SJCRH30 (cell line): ENCODE measurements at regions not wholly inside any gene's neighbourhood (a gene's known extent, or its start where the extent isn't known, plus 50 kb on each side); places are given as distances from the start of the nearest gene placed in this dataset.
"Not testable (repeated sequence)": the region's sequence is repeated elsewhere in the genome, so short reads cannot be mapped to it uniquely, and the experiment has no call there.

Experiments
- DNase-seq, 2 experiments: peaks; one replicate each; pipeline ENCODE4 v3.0.0-alpha.2; 2015 to 2020
- H3K27ac ChIP-seq: fragments of 250-450 bp; sonication (Bioruptor Pico); 2 replicates; pipeline ENCODE4 v1.5.1; 2020; ENCODE audit warnings: mild to moderate bottlenecking, moderate library complexity
- H3K27me3 ChIP-seq: fragments of 250-450 bp; sonication (Bioruptor Pico); 2 replicates; pipeline ENCODE4 v1.5.1; 2020; ENCODE audit warnings: mild to moderate bottlenecking, moderate library complexity
- H3K36me3 ChIP-seq: fragments of 250-450 bp; sonication (Bioruptor Pico); 2 replicates; pipeline ENCODE4 v1.5.1; 2020; ENCODE audit warnings: mild to moderate bottlenecking, moderate library complexity
- H3K4me1 ChIP-seq: fragments of 250-450 bp; sonication (Bioruptor Pico); 2 replicates; pipeline ENCODE4 v1.5.1; 2020; ENCODE audit warnings: mild to moderate bottlenecking, moderate library complexity
- H3K4me3 ChIP-seq: fragments of 250-450 bp; sonication (Bioruptor Pico); 2 replicates; pipeline ENCODE4 v1.5.1; 2020; ENCODE audit warnings: mild to moderate bottlenecking, moderate library complexity
- H3K9me3 ChIP-seq: fragments of 250-450 bp; sonication (Bioruptor Pico); replicated peaks from 2 replicates; pipeline ENCODE4 v1.5.1; 2020; ENCODE audit warnings: mild to moderate bottlenecking, moderate library complexity

DNA sequence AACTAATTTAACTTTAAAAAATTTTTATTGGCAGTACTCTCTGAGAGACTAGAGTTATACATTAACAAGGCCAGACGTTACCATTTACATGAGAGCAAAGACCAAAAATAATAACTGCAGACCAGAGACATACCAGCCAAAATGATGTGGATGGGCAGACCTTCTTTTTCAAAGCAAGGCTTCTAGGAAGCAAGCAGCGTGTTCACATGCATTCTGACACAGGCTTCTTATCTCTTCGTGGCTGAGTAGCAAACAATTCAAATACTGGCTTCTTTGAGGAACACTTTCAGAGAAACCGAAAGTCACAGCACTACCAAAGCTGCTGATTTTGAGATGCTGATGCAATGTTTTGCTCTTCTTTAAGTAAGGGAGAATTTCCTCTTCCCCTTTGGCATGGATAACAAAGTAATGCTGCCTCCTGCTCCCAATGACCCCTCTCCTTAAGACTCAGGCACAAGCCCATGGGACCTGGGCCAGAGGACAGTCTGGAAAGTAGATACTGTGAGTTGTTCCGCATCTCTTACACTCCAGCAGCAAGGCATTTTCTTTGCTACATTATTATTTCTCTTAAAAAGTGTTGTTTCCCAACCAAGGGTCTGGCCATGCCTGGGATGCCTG, 181.9 kb downstream of the MREG start:
- no peak overlapping the region for H3K4me3 ChIP-seq
- no peaks in the 10 kb centered on the region for H3K36me3 ChIP-seq
- no peaks in the 10 kb centered on the region for H3K27me3 ChIP-seq
- no peaks in the 10 kb centered on the region; the same call in 1 of the 2 replicates for H3K9me3 ChIP-seq
- peaks cover 29% of the 10 kb centered on the region for H3K4me1 ChIP-seq
- no peak for DNase-seq
- H3K27ac ChIP-seq: no peak overlapping the region

DNA sequence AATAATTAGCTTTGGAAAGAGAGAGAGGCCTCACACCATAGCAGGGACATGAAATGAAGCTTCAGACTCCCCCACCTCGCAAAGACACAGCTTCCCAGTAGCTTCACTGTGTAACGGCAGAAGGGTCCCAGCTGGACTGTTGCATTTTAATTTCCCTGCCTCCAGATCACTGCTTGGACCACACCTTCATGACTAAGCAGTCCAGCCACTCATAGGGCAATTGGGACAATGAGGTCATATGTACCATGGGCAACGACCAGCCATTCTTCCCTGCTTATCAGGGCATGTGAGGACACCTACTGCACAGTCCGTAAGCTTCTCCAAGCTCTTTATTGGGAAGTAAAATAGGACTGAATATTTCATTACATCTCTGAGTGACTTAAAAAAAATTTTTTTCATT, 183.0 kb downstream of the MREG start:
- peaks cover 27% of the 10 kb centered on the region for H3K4me1 ChIP-seq
- no peaks in the 10 kb centered on the region for H3K27me3 ChIP-seq
- H3K9me3 ChIP-seq: no peaks in the 10 kb centered on the region; the same call in 1 of the 2 replicates
- DNase-seq: no peak
- H3K4me3 ChIP-seq: no peak overlapping the region
- no peaks in the 10 kb centered on the region for H3K36me3 ChIP-seq
- H3K27ac ChIP-seq: no peak overlapping the region

DNA sequence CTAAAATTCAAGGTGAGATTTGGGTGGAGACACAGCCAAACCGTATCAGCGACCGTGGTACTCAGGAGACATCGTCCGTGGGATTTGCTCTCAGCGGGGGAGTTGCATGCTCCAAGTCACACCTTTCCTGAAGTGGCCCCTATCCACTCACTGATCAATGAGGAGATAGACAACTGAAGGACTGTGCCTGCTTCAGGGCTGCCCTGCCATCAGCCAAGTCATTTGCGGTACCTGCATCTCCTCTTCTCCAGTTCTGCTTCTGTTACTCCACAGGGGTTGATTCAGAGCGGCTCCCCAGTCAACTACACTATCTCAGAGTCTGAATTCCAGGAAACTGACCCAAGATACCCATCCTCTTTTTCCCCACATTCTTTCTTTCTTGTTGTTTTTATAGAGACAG, 184.1 kb downstream of the MREG start:
- H3K9me3 ChIP-seq: no peaks in the 10 kb centered on the region; the same call in 1 of the 2 replicates
- no peak overlapping the region for H3K4me3 ChIP-seq
- H3K27me3 ChIP-seq: no peaks in the 10 kb centered on the region
- H3K36me3 ChIP-seq: no peaks in the 10 kb centered on the region
- DNase-seq: no peak
- H3K27ac ChIP-seq: no peak overlapping the region
- peaks cover 23% of the 10 kb centered on the region for H3K4me1 ChIP-seq

DNA sequence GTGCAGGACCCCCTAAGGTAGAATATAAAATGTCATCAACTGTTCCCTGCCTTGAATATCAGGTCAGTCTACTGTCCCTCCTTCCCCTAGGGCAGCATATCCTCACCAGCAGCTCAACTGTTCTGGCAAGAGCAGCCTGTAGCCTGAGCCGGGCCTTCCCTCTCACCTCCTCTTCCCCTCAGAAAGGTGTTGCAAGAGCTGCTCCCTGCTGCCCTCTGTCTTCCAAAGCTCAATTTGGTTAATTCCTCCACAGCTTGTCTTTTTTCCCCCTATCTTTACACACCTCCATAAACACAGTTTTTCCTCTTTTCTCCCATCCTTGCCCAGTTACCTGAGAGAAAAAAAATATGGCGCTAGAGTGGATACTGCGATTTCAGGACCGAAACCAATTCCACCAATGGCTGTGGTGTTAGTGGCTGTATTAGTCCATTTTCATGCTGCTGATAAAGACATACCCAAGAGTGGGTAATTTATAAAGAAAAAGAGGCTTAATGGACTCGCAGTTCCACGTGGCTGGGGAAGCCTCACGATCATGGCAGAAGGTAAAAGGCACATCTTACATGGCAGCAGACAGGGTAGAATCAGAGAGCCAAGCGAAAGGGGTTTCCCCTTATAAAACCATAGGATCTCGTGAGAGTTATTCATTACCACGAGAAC, 184.7 kb downstream of the MREG start:
- peaks cover 19% of the 10 kb centered on the region for H3K4me1 ChIP-seq
- DNase-seq: peak; percentile 53 to 68
- no peaks in the 10 kb centered on the region; the same call in 1 of the 2 replicates for H3K9me3 ChIP-seq
- no peak overlapping the region for H3K4me3 ChIP-seq
- no peak overlapping the region for H3K27ac ChIP-seq
- no peaks in the 10 kb centered on the region for H3K27me3 ChIP-seq
- no peaks in the 10 kb centered on the region for H3K36me3 ChIP-seq

DNA sequence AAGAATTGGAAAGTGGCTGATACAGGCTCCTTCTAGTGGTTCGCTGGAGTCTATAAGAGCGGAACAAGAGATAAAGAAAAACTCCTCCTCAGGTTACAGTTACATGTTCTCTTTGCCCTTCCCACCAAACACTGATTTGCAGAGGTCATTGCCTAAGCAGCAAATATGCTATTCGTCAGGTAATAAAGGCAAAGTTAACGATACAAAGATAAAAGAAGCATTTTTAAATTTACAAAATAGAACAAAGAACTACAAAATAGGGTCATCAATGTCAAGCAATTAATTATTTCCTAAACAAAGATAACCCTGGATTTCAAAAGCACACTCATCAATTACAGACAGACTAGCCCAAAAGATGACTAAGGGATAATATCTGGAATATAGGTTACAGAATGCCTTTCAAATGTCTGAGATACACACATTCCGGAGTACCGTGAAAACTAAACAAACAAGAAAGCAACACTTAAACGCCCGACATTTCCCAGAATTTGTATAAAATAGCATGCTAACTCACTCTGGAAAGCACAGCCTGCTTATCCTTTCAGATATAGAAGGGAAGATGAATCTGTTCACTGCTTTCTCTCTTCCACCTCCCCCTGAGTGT, 186.4 kb downstream of the MREG start:
- no peaks in the 10 kb centered on the region for H3K27me3 ChIP-seq
- H3K4me1 ChIP-seq: peaks cover 9% of the 10 kb centered on the region; the same call in 1 of the 2 replicates
- no peaks in the 10 kb centered on the region; the same call in none of the 2 replicates for H3K9me3 ChIP-seq
- peak overlapping the region; percentile 18; the same call in 1 of the 2 replicates for H3K27ac ChIP-seq
- no peaks in the 10 kb centered on the region for H3K36me3 ChIP-seq
- peak in 1 of 2 experiments; percentile 42 for DNase-seq
- peak overlapping the region; percentile 23 for H3K4me3 ChIP-seq

DNA sequence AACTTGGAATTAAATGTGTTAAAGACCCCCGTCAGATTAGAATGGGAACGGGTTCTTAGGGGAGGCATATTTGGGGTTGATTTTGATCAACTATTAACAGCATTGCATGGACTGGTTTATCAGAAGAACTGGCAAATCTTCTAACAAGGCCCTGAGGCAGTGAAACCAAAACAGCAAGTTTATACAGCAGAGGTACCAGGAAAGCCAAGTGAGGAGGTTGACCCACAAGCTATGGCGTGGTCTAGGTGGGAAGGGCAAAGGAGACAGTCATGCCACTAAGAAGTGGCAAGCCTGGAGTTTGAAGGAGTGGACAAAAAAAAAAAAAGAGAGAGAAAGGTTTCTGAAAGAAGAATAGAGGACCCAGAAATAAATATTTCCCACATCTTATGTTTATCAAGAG, 187.0 kb downstream of the MREG start:
- Histone ChIP-seq H3K9me3 (no peaks in the 10 kb centered on the region; the same call in none of the 2 replicates), H3K27me3 (no peaks in the 10 kb centered on the region), H3K27ac (peak overlapping the region; percentile 18; the same call in 1 of the 2 replicates), H3K4me1 (peaks cover 9% of the 10 kb centered on the region; the same call in 1 of the 2 replicates), H3K36me3 (no peaks in the 10 kb centered on the region), H3K4me3 (peak overlapping the region; percentile 23)
- DNase-seq: peak in 1 of 2 experiments; percentile 27

DNA sequence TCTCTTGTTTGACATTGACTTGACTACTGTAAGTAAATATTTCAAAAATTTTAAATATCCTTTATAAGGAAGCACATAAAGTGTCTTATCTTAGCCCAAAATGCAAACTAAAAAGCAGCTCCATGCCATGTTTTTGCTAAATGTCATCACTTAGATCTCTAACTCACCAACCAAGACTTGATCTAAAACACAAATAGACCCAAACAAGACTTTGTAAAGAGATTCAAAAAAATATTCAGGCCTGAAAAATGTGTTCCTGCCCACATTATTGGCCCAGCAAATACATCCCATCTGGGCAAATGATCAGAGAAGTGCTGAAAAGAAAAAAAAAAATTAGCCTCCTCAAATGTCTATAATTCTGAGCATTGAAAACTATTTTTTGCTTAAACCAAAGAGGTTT, 187.6 kb downstream of the MREG start:
- Histone ChIP-seq H3K9me3 (no peaks in the 10 kb centered on the region; the same call in none of the 2 replicates), H3K27ac (no peak overlapping the region), H3K27me3 (no peaks in the 10 kb centered on the region), H3K4me3 (no peak overlapping the region), H3K4me1 (peaks cover 9% of the 10 kb centered on the region; the same call in 1 of the 2 replicates), H3K36me3 (no peaks in the 10 kb centered on the region)
- no peak for DNase-seq

DNA sequence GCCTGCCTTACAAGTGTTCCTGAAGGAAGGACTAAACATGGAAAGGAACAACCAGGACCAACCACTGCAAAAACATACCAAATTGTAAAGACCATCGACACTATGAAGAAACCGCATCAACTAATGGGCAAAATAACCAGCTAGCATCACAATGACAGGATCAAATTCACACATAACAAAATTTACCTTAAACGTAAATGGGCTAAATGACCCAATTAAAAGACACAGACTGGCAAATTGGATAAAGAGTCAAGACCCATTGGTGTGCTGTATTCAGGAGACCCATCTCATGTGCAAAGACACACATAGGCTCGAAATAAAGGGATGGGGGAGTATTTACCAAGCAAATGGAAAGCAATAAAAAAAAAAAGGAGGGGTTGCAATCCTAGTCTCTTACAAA, 192.1 kb downstream of the MREG start:
- DNase-seq, H3K27ac ChIP-seq, H3K4me3 ChIP-seq, H3K36me3 ChIP-seq, H3K4me1 ChIP-seq, H3K27me3 ChIP-seq, H3K9me3 ChIP-seq: not testable (repeated sequence)

DNA sequence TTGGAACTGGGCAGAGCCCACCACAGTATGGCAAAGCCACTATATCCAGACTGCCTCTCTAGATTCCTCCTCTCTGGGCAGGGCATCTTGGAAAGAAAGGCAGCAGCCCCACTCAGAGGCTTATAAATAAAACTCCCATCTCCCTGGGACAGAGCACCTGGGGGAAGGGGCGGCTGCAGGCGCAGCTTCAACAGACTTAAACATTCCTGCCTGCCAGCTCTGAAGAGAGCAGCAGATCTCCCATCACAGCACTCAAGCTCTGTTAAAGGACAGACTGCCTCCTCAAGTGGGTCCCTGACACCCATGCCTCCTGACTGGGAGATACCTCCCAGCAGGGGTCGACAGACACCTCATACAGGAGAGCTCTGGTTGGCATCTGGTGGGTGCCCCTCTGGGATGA, 193.6 kb downstream of the MREG start:
- H3K27ac ChIP-seq, H3K9me3 ChIP-seq, DNase-seq, H3K36me3 ChIP-seq, H3K4me3 ChIP-seq, H3K4me1 ChIP-seq, H3K27me3 ChIP-seq: not testable (repeated sequence)

DNA sequence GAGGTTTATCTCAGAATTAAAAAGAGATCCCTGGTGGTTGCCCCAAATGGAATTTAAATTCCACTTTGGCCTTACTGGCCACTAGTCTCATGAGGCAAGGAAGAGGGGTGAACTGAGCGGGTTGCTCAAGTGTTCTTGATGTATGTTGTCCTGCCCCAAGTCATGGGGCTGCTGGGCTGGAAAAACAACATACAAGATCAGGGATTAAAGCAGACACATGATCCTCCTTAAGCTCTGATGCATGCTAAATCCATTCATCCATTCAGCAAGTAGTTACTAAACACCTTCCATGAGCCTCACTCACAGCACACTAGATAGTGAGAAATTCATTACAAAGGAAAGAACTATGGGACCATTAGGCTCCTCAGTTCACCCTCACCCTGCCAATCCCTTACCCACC, 196.3 kb downstream of the MREG start:
- Histone ChIP-seq H3K36me3 (no peaks in the 10 kb centered on the region), H3K27me3 (no peaks in the 10 kb centered on the region), H3K4me3 (no peak overlapping the region), H3K27ac (no peak overlapping the region), H3K9me3 (no peaks in the 10 kb centered on the region; the same call in 1 of the 2 replicates), H3K4me1 (peaks cover 3% of the 10 kb centered on the region; the same call in 1 of the 2 replicates)
- no peak for DNase-seq

DNA sequence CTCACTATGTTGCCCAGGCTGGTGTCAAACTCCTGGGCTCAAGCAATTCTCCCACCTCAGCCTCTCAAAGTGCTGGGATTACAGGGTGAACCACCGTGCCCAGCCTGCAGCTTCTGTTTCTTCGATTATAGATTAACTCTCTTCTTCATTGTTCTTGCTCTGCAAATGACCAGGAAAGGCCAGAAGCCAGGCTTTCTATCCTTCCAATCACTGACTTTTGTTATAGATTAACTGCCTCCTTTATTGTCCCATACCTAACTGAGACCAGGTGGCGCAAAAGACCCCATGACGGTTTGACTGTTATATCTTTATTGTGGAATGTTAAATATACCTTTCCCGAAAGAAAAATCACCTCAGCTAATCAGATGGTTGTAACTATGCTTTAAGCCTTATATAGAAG, 196.9 kb downstream of the MREG start:
- Histone ChIP-seq H3K4me3 (no peak overlapping the region), H3K27me3 (no peaks in the 10 kb centered on the region), H3K27ac (no peak overlapping the region), H3K9me3 (no peaks in the 10 kb centered on the region), H3K4me1 (peaks cover 3% of the 10 kb centered on the region; the same call in 1 of the 2 replicates), H3K36me3 (no peaks in the 10 kb centered on the region)
- no peak for DNase-seq

DNA sequence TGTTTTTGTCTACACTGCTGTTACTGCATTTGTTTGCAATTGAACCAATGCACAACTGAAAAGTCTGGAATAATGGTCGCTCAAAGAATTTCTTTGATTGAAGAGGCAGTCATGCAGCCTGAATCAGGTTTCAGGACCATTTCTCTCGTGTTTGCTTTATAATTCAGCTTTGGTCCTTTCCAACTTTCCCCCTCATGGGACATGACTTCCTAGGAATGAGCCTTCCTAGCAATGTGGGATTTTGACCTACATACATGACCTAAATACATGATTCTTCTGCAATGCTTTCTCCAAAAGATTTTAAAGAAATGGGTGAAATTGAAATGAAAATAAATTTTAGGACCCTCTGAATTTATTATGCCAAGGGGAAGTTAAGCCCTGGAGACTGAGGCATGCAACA, 197.4 kb downstream of the MREG start:
- Histone ChIP-seq H3K27me3 (no peaks in the 10 kb centered on the region), H3K27ac (no peak overlapping the region), H3K4me1 (peaks cover 3% of the 10 kb centered on the region; the same call in 1 of the 2 replicates), H3K4me3 (no peak overlapping the region), H3K36me3 (no peaks in the 10 kb centered on the region), H3K9me3 (no peaks in the 10 kb centered on the region)
- no peak for DNase-seq

DNA sequence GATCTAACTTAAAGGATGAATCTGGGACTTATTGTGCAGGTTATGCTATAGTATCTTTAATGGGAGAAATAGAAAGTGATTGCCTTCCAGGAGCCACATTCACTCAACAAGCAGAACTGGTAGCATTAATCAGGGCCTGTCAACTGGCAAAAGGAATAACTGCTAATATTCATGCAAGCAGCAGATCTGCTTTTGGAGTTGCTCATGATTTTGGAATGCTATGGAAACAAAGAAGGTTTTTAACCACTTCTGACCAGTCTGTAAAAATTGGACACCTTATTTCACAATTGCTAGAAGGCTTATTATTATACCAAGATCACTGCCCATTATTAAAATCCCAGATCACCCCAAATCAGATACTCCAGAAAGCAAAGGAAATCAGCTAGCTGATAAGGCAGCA, 200.4 kb downstream of the MREG start:
- no peak overlapping the region for H3K4me3 ChIP-seq
- no peaks in the 10 kb centered on the region for H3K27me3 ChIP-seq
- no peaks in the 10 kb centered on the region for H3K9me3 ChIP-seq
- no peak for DNase-seq
- no peak overlapping the region for H3K27ac ChIP-seq
- H3K36me3 ChIP-seq: no peaks in the 10 kb centered on the region
- peaks cover 3% of the 10 kb centered on the region; the same call in 1 of the 2 replicates for H3K4me1 ChIP-seq

DNA sequence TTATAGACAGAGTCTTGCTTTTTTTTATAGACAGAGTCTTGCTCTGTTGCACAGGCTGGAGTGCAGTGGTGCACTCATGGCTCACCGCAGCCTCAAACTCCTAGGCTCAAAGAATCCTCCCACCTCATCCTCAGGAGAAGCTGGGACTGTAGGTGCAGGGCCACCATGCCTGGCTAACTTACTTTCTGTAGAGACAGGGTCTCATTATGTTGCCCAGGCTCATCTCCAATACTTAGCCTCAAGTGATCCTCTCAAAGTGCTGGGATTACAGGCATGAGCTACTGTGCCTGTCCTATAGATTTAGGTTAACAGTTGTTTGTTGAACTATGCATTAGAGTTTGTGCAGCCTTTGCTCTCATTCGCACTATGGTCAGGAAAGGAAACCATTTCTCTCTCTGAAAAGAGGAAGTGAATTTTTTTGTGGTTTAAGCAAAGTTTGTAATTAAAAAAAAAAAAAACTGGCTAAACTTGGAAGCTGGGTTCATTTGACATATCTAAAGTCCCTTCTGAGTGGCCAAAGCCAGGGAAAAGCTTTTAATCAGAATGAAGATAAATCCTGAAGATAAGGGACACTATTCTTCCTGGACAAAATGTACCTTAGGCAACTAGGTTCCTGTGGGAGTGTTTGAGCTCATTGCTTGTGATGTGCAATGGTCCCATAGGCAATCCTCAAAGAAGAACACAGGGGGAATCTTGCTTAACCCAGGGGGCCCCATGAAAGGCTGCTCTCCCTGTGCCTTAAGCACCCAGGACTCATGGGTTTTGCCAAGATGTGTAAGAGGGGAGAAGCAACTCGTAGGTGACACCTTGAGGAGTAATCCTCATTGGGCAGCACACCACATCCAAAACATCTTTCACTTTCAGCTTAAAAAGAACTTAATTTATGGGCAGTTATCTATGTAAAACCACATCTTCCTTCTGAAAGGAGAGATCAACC, 201.7 kb downstream of the MREG start:
- no peaks in the 10 kb centered on the region for H3K36me3 ChIP-seq
- no peak overlapping the region for H3K27ac ChIP-seq
- H3K4me1 ChIP-seq: no peaks in the 10 kb centered on the region
- no peak for DNase-seq
- H3K9me3 ChIP-seq: no peaks in the 10 kb centered on the region
- H3K27me3 ChIP-seq: no peaks in the 10 kb centered on the region
- H3K4me3 ChIP-seq: no peak overlapping the region
